Upper lobe of left lung (tissue), 6 donors: ENCODE measurements at regions not wholly inside any gene's neighbourhood (a gene's known extent, or its start where the extent isn't known, plus 50 kb on each side); places are given as distances from the start of the nearest gene placed in this dataset.

Experiments
- ATAC-seq, 2 donors: fragments of 200-7000 bp; cut with Tn5 transposase; one replicate each; pipeline ENCODE4 v1.9.1; 2022; ENCODE audit warnings: mild to moderate bottlenecking in 2 of 2, moderate library complexity in 2 of 2; ENCODE audit not compliant: low FRiP score in 2 of 2
- DNase-seq, 2 donors: peaks; one replicate each; pipeline ENCODE4 v3.0.0-alpha.2; 2019 to 2020
- H3K27ac ChIP-seq, 4 donors: fragments of 200-600 bp; sonication (generic); one replicate each; pipeline ENCODE4 v1.5.1; 2016 to 2019
- H3K27me3 ChIP-seq, 4 donors: fragments of 200-600 bp; sonication (generic); one replicate each; pipeline ENCODE4 v1.5.1; 2017 to 2019
- H3K36me3 ChIP-seq, 4 donors: fragments of 200-600 bp; sonication (generic); one replicate each; pipeline ENCODE4 v1.5.1; 2016 to 2019
- H3K4me1 ChIP-seq, 4 donors: fragments of 200-600 bp; sonication (generic); one replicate each; pipeline ENCODE4 v1.5.1; 2018 to 2019
- H3K4me3 ChIP-seq, 4 donors: fragments of 200-600 bp; sonication (generic); one replicate each; pipeline ENCODE4 v1.5.1; 2017 to 2019; ENCODE audit warnings: mild to moderate bottlenecking in 2 of 4, moderate library complexity in 1 of 4
- H3K9me3 ChIP-seq, 4 donors: fragments of 200-600 bp; sonication (generic); one replicate each; pipeline ENCODE4 v1.5.1; 2018 to 2019
- EP300 ChIP-seq, 4 donors: sonication (generic); formaldehyde crosslinking; IDR thresholded peaks; one replicate each; pipeline ENCODE4 v1.5.1; 2017; ENCODE audit warnings: antibody characterized with exemption in 4 of 4, control low read depth in 2 of 4
- POLR2A ChIP-seq, 4 donors: fragments of 450-650 bp; IDR thresholded peaks; one replicate each; pipeline ENCODE4 v1.5.1; 2016 to 2017; ENCODE audit warnings: antibody characterized with exemption in 4 of 4, mild to moderate bottlenecking in 2 of 4
- POLR2AphosphoS5 ChIP-seq, 2 donors: sonication (generic); formaldehyde crosslinking; IDR thresholded peaks; one replicate each; pipeline ENCODE4 v1.5.1; 2017; ENCODE audit warnings: antibody characterized with exemption in 2 of 2
- WGBS, 2 donors: methylation state at CpG; one replicate each; pipeline ENCODE4 v1.1.5; 2017 to 2018; 5-methylcytosine and 5-hydroxymethylcytosine counted together
- TF ChIP-seq, protein P1 (sequence below), 6 experiments: fragments of 450-650 bp in 4 of 6; fragments of 200-600 bp in 2 of 6; sonication (generic) in 2 of 6; IDR thresholded peaks; one replicate each; pipeline ENCODE4 v1.5.1; 2016 to 2019; ENCODE audit warnings: antibody characterized with exemption in 6 of 6
- donor health status: DM: no; HTN: no; CAD: no; lungs with moderate emphysema.
- donor health status: DM: no; HTN: yes; CAD: no; lungs with severe emphysema.

DNA sequence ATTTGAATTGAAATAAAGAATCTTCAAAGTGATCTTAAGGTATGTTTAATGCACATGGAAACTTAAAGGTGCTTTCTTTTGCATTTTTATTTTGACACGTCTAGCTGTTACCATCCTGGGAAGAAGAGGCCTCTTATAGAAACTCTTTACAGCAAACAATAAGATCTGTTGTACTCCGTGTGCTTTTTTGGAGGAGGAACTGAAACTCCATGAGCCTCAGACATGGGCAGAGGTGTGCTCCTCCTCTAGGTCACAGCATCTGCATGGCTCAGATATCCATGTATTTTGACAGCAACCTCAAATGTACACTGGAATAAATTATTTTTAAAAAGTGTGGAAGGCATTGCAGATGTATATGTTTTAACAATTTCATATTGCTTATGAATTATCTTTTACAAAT lies 783.3 kb upstream of the SALL3 start:
- H3K4me3 ChIP-seq, result no peak overlapping the region
- no peaks in the 10 kb centered on the region for H3K27me3 ChIP-seq
- no peak overlapping the region for H3K27ac ChIP-seq
- peaks cover 0 to 7% (median 3%) of the 10 kb centered on the region in 4 donors for H3K4me1 ChIP-seq
- ATAC-seq (no peak), DNase-seq (no peak)
- no peaks in the 10 kb centered on the region for H3K36me3 ChIP-seq
- TF ChIP-seq POLR2A (IDR thresholded peaks at IDR 0.05) (no peak), POLR2AphosphoS5 (IDR thresholded peaks at IDR 0.05) (no peak), EP300 (IDR thresholded peaks at IDR 0.05) (no peak)
- TF ChIP-seq, protein P1, sequence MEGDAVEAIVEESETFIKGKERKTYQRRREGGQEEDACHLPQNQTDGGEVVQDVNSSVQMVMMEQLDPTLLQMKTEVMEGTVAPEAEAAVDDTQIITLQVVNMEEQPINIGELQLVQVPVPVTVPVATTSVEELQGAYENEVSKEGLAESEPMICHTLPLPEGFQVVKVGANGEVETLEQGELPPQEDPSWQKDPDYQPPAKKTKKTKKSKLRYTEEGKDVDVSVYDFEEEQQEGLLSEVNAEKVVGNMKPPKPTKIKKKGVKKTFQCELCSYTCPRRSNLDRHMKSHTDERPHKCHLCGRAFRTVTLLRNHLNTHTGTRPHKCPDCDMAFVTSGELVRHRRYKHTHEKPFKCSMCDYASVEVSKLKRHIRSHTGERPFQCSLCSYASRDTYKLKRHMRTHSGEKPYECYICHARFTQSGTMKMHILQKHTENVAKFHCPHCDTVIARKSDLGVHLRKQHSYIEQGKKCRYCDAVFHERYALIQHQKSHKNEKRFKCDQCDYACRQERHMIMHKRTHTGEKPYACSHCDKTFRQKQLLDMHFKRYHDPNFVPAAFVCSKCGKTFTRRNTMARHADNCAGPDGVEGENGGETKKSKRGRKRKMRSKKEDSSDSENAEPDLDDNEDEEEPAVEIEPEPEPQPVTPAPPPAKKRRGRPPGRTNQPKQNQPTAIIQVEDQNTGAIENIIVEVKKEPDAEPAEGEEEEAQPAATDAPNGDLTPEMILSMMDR (IDR thresholded peaks at IDR 0.05), result no peak
- H3K9me3 ChIP-seq, result no peaks in the 10 kb centered on the region
- 84 to 90% methylated on average over 2 of the region's 2 CpGs for WGBS, 2 donors

DNA sequence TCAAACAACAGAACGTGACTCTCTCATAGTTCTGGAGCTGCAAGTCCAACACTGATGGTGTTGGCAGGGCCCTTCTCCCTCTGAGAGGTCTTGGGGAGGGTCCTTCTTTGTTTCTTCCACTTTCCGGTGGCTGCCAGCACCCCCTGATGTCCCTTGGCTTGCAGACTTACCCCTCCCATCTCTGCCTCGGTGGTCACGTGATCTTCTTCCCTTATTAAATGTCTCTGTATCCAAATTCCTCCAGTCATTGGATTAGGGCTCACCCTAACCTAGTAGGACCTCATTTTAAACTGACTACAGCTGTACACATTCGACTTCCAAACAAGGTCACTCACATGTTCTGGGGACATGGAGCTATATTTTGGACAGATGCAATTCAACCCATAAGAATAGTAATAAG lies 780.6 kb upstream of the SALL3 start:
- H3K27ac ChIP-seq, result no peak overlapping the region

DNA sequence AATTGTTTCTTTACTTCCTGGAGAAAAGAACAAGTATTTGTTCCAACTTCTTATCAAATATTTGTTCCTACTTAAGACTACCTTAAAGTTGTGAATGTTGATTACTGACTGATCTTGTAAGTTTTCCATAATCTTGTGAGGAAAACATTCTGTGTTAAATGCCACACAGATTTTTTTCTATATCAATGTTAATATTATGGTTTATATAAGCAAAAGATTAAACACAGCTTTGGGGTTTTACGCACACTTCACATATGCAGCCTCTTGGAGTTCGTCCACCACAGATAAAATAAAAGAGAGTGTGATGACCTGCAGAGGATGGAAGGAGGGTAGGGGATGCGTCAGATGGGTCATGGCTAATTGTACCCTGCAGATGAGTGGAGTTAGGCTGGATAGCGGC lies 780.0 kb upstream of the SALL3 start:
- 59 to 72% methylated on average over 4 of the region's 4 CpGs for WGBS, 2 donors
- Histone ChIP-seq H3K4me1 (no peaks in the 10 kb centered on the region), H3K4me3 (no peak overlapping the region), H3K27me3 (no peaks in the 10 kb centered on the region), H3K9me3 (no peaks in the 10 kb centered on the region), H3K27ac (no peak overlapping the region), H3K36me3 (no peaks in the 10 kb centered on the region)
- no peak for TF ChIP-seq POLR2AphosphoS5 (IDR thresholded peaks at IDR 0.05)
- DNase-seq (no peak), ATAC-seq (no peak)

More for the DNA sequence above, 780.6 kb upstream of the SALL3 start:
- 77 to 78% methylated on average over 5 of the region's 5 CpGs for WGBS, 2 donors
- Histone ChIP-seq H3K4me3 (no peak overlapping the region), H3K4me1 (no peaks in the 10 kb centered on the region), H3K9me3 (no peaks in the 10 kb centered on the region), H3K27me3 (no peaks in the 10 kb centered on the region), H3K36me3 (no peaks in the 10 kb centered on the region)
- ATAC-seq, result no peak
- no peak for DNase-seq
- TF ChIP-seq POLR2A (IDR thresholded peaks at IDR 0.05) (no peak), EP300 (IDR thresholded peaks at IDR 0.05) (no peak), POLR2AphosphoS5 (IDR thresholded peaks at IDR 0.05) (no peak)
- TF ChIP-seq, protein P1 (IDR thresholded peaks at IDR 0.05), result no peak

DNA sequence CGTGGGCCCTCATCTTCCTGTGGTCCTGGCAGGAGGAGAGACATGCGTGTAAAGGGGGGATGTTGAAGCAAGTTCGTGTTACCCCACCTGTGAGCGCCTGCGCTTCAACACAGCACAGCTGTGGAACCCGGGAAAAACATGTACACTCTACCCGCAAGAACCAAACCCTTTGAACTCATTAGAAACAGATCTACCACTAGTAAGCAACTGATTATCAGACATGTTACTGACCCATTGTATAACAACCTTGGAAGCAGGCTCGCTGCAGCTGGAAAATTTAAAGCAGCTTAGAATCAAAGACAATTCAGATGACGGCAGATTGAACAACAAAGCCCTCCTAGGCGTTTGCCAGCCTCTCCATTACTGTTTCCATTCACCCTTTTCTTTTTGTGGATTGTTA lies 771.7 kb upstream of the SALL3 start:
- H3K27me3 ChIP-seq, result no peaks in the 10 kb centered on the region
- H3K36me3 ChIP-seq, result no peaks in the 10 kb centered on the region
- ATAC-seq (no peak), DNase-seq (no peak)
- TF ChIP-seq POLR2AphosphoS5 (IDR thresholded peaks at IDR 0.05) (no peak), POLR2A (IDR thresholded peaks at IDR 0.05) (no peak), EP300 (IDR thresholded peaks at IDR 0.05) (no peak)
- TF ChIP-seq, protein P1 (IDR thresholded peaks at IDR 0.05), result no peak
- no peak overlapping the region for H3K4me3 ChIP-seq
- no peak overlapping the region for H3K27ac ChIP-seq
- no peaks in the 10 kb centered on the region for H3K4me1 ChIP-seq
- 69 to 76% methylated on average over 10 of the region's 10 CpGs for WGBS, 2 donors
- H3K9me3 ChIP-seq, result no peaks in the 10 kb centered on the region

DNA sequence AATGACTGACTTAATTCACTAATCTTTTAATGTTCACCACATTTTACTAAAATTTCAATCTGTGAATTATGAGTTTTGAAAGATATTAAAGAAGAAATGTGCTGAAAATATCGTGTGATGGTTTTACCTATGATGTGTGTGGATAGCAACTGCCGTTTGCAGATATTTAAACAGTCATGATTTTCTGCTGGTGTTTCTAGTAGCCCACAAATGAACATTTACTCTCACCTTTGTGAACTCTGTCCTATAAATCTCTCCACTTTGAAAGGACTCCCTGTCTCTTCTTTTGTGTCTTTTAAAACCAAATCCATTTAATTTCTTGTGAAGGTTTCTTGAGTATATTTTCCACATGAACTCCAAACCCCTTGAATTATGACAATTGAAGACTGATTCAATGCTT lies 771.2 kb upstream of the SALL3 start:
- Histone ChIP-seq H3K27ac (no peak overlapping the region), H3K4me1 (no peaks in the 10 kb centered on the region), H3K9me3 (no peaks in the 10 kb centered on the region), H3K27me3 (no peaks in the 10 kb centered on the region), H3K4me3 (no peak overlapping the region), H3K36me3 (no peaks in the 10 kb centered on the region)
- whole genome bisulfite sequencing, 2 donors, result 71 to 88% methylated on average over 2 of the region's 2 CpGs
- TF ChIP-seq, protein P1 (IDR thresholded peaks at IDR 0.05), result no peak
- no peak for ATAC-seq
- no peak for DNase-seq
